ENCODE measurements at regions not wholly inside any gene's neighbourhood (a gene's known extent, or its start where the extent isn't known, plus 50 kb on each side); places are given as distances from the start of the nearest gene placed in this dataset.
"Not testable (repeated sequence)": the region's sequence is repeated elsewhere in the genome, so short reads cannot be mapped to it uniquely, and the experiment has no call there.

- no peak for DNase-seq (ENCODE audit: low read depth)
These were observed 200.1 kb downstream of the SDHAF3 start for GRCh38 chr7:97317575-97317974.

GRCh38 chr7:97329871-97330270 lies 212.4 kb downstream of the SDHAF3 start:
- not testable (repeated sequence) for H3K4me3 ChIP-seq (ENCODE audit: low read length); DNase-seq (ENCODE audit: low read depth)

More at GRCh38 chr7:97317575-97317974, 200.1 kb downstream of the SDHAF3 start:
- TF ChIP-seq CTCF (conservative IDR thresholded peaks at IDR 0.05; ENCODE audit: low read length): no peak
- no peak overlapping the region for H3K4me3 ChIP-seq (ENCODE audit: low read length)

- DNase-seq (ENCODE audit: low read depth): no peak
- no peak overlapping the region for H3K4me3 ChIP-seq (ENCODE audit: low read length)
- TF ChIP-seq CTCF (conservative IDR thresholded peaks at IDR 0.05; ENCODE audit: low read length): no peak
These were observed 220.4 kb downstream of the SDHAF3 start for GRCh38 chr7:97337849-97338248.

- no peak for TF ChIP-seq CTCF (conservative IDR thresholded peaks at IDR 0.05; ENCODE audit: low read length)
- H3K4me3 ChIP-seq (ENCODE audit: low read length): no peak overlapping the region
- DNase-seq (ENCODE audit: low read depth): no peak
These were observed 225.0 kb downstream of the SDHAF3 start for GRCh38 chr7:97342512-97342911.

- no peak overlapping the region for H3K4me3 ChIP-seq (ENCODE audit: low read length)
- TF ChIP-seq CTCF (conservative IDR thresholded peaks at IDR 0.05; ENCODE audit: low read length): no peak
- DNase-seq (ENCODE audit: low read depth): no peak
These were observed 228.9 kb downstream of the SDHAF3 start for GRCh38 chr7:97346349-97346748.

GRCh38 chr7:97351488-97351887 lies 234.0 kb downstream of the SDHAF3 start:
- no peak for DNase-seq (ENCODE audit: low read depth)
- H3K4me3 ChIP-seq (ENCODE audit: low read length): no peak overlapping the region
- TF ChIP-seq CTCF (conservative IDR thresholded peaks at IDR 0.05; ENCODE audit: low read length): no peak

GRCh38 chr7:97357459-97357858 lies 240.0 kb downstream of the SDHAF3 start:
- no peak for TF ChIP-seq CTCF (conservative IDR thresholded peaks at IDR 0.05; ENCODE audit: low read length)
- no peak for DNase-seq (ENCODE audit: low read depth)
- H3K4me3 ChIP-seq (ENCODE audit: low read length): no peak overlapping the region

GRCh38 chr7:97372882-97373281 lies 255.4 kb downstream of the SDHAF3 start:
- no peak for TF ChIP-seq CTCF (conservative IDR thresholded peaks at IDR 0.05; ENCODE audit: low read length)
- no peak overlapping the region for H3K4me3 ChIP-seq (ENCODE audit: low read length)
- no peak for DNase-seq (ENCODE audit: low read depth)
